ENCODE measurements at regions not wholly inside any gene's neighbourhood (a gene's known extent, or its start where the extent isn't known, plus 50 kb on each side); places are given as distances from the start of the nearest gene placed in this dataset.

- TF ChIP-seq CTCF (IDR thresholded peaks at IDR 0.05; ENCODE audit: insufficient read depth, low read depth, low read length) (no peak), EZH2 (IDR thresholded peaks at IDR 0.05; ENCODE audit: insufficient read depth, low read length) (no peak)
These were observed 208.7 kb upstream of the GADL1 start for GRCh38 chr3:31103181-31103580.
